Neuronal stem cell (in vitro differentiated cells): ENCODE measurements at regions not wholly inside any gene's neighbourhood (a gene's known extent, or its start where the extent isn't known, plus 50 kb on each side); places are given as distances from the start of the nearest gene placed in this dataset. TPM values are rescaled to one million over a fixed set of nuclear protein-coding genes. Genes with fewer than 3 reads are reported as not detected.

Experiments
- small RNA-seq: library from polyadenylated mRNA; stranded (forward); fragments of <200 nt; extraction: miRNeasy Mini kit (QIAGEN cat#:217004); gene quantifications from one replicate; pipeline ENCODE3, GENCODE V24; 2013; ENCODE audit not compliant: insufficient read depth

Small RNA genes in the stretch of these regions (small RNA-seq; reads per million reads assigned to genes)
- not detected for gene RF00019
- gene RF01992 = not detected
- not detected for gene RNA5SP106
- gene RNU6-692P = not detected
- gene RNU6-715P = not detected
- gene RNU7-2P = not detected
